ENCODE measurements at regions not wholly inside any gene's neighbourhood (a gene's known extent, or its start where the extent isn't known, plus 50 kb on each side); places are given as distances from the start of the nearest gene placed in this dataset.

DNA sequence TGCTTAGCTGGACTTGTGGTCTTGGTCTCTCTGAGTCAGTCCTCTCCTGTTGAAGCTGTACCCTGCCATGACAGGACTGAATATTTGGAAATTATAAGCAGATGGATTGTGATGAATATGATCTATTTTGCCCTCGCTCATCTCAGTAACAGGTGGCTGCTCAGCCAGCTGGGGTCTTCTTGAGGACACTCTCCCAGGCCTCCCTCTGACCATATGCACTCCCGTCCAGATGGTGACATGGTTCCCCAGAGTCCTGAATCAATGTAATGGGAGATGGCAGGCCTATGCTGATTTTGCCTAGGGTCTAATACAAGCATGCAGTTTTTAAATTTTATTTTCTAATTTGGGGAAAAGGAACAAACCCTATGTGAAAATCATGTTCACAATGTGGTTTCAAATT is 63.1 kb upstream of the TRHDE start:
- ChIA-PET RAD21 (ENCODE audit: low non-redundant PET in 1 of 2, low total read pairs in 2 of 2, uncharacterized antibody in 2 of 2, unreplicated experiment in 2 of 2) (no interaction called here), CTCF (no interaction called here), POLR2A (no interaction called here)
- no peak overlapping the region for H3K27ac ChIP-seq (ENCODE audit: low read depth, low read length)
- no peak for ATAC-seq
- DNase-seq (ENCODE audit: low read depth, low spot score): no peak
- no peaks in the 10 kb centered on the region for H3K4me1 ChIP-seq (ENCODE audit: control insufficient read depth in 1 of 2, insufficient read depth in 2 of 2, low read length in 2 of 2)
- TF ChIP-seq, protein P1, sequence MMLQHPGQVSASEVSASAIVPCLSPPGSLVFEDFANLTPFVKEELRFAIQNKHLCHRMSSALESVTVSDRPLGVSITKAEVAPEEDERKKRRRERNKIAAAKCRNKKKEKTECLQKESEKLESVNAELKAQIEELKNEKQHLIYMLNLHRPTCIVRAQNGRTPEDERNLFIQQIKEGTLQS (IDR thresholded peaks at IDR 0.05): no peak
- TF ChIP-seq CEBPB (IDR thresholded peaks at IDR 0.05; ENCODE audit: low read depth): no peak
- TF ChIP-seq TCF7L2 (IDR thresholded peaks at IDR 0.05; ENCODE audit: borderline replicate concordance, extremely low read depth, insufficient read depth, insufficient read length): no peak
- TF ChIP-seq CBX3 (IDR thresholded peaks at IDR 0.05; ENCODE audit: low read depth): no peak
- no peak for TF ChIP-seq YY1 (IDR thresholded peaks at IDR 0.05; ENCODE audit: extremely low read depth, insufficient replicate concordance, low read depth, low read length)
- TF ChIP-seq, protein P2, sequence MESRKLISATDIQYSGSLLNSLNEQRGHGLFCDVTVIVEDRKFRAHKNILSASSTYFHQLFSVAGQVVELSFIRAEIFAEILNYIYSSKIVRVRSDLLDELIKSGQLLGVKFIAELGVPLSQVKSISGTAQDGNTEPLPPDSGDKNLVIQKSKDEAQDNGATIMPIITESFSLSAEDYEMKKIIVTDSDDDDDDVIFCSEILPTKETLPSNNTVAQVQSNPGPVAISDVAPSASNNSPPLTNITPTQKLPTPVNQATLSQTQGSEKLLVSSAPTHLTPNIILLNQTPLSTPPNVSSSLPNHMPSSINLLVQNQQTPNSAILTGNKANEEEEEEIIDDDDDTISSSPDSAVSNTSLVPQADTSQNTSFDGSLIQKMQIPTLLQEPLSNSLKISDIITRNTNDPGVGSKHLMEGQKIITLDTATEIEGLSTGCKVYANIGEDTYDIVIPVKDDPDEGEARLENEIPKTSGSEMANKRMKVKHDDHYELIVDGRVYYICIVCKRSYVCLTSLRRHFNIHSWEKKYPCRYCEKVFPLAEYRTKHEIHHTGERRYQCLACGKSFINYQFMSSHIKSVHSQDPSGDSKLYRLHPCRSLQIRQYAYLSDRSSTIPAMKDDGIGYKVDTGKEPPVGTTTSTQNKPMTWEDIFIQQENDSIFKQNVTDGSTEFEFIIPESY (IDR thresholded peaks at IDR 0.05; ENCODE audit: extremely low read depth, insufficient replicate concordance, low read length): no peak
- TF ChIP-seq SP1 (IDR thresholded peaks at IDR 0.05; ENCODE audit: low read depth): no peak
- TF ChIP-seq, protein P3, sequence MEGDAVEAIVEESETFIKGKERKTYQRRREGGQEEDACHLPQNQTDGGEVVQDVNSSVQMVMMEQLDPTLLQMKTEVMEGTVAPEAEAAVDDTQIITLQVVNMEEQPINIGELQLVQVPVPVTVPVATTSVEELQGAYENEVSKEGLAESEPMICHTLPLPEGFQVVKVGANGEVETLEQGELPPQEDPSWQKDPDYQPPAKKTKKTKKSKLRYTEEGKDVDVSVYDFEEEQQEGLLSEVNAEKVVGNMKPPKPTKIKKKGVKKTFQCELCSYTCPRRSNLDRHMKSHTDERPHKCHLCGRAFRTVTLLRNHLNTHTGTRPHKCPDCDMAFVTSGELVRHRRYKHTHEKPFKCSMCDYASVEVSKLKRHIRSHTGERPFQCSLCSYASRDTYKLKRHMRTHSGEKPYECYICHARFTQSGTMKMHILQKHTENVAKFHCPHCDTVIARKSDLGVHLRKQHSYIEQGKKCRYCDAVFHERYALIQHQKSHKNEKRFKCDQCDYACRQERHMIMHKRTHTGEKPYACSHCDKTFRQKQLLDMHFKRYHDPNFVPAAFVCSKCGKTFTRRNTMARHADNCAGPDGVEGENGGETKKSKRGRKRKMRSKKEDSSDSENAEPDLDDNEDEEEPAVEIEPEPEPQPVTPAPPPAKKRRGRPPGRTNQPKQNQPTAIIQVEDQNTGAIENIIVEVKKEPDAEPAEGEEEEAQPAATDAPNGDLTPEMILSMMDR (IDR thresholded peaks at IDR 0.05 in 2 of 3, conservative IDR thresholded peaks at IDR 0.05 in 1 of 3; ENCODE audit: borderline replicate concordance in 1 of 3, insufficient read depth in 1 of 3, low read depth in 2 of 3, low read length in 2 of 3): no peak
- TF ChIP-seq POLR2AphosphoS5 (IDR thresholded peaks at IDR 0.05; ENCODE audit: low read depth, low read length): no peak
- no peak for TF ChIP-seq JUND (IDR thresholded peaks at IDR 0.05)
- TF ChIP-seq ELF1 (IDR thresholded peaks at IDR 0.05; ENCODE audit: borderline replicate concordance, low read depth): no peak
- TF ChIP-seq FOSL1 (IDR thresholded peaks at IDR 0.05; ENCODE audit: low read depth): no peak
- TF ChIP-seq, protein P4, sequence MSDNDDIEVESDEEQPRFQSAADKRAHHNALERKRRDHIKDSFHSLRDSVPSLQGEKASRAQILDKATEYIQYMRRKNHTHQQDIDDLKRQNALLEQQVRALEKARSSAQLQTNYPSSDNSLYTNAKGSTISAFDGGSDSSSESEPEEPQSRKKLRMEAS (IDR thresholded peaks at IDR 0.05): no peak
- TF ChIP-seq SIN3A (IDR thresholded peaks at IDR 0.05; ENCODE audit: low read depth): no peak
- no peak for TF ChIP-seq EGR1 (IDR thresholded peaks at IDR 0.05; ENCODE audit: low read depth)
- TF ChIP-seq EZH2 (IDR thresholded peaks at IDR 0.05): no peak
- no peaks in the 10 kb centered on the region for H3K79me2 ChIP-seq (ENCODE audit: insufficient read depth, low read length)
- H2AFZ ChIP-seq (ENCODE audit: low read depth, low read length, poor library complexity, severe bottlenecking): no peak overlapping the region
- BruUV-seq (replicated peaks): no TSS peak
- no peaks in the 10 kb centered on the region for H4K20me1 ChIP-seq (ENCODE audit: insufficient read depth)
- intact Hi-C loops (cut with micrococcal nuclease): no loop called here
- H3K27me3 ChIP-seq (ENCODE audit: insufficient read depth, low read length): no peaks in the 10 kb centered on the region
- no peaks in the 10 kb centered on the region for H3K9me3 ChIP-seq (ENCODE audit: control insufficient read depth in 1 of 2, insufficient read depth in 1 of 2, low read depth in 1 of 2, low read length in 2 of 2)
- H3K36me3 ChIP-seq (ENCODE audit: control insufficient read depth in 1 of 2, insufficient read depth in 2 of 2, low read length in 2 of 2): no peaks in the 10 kb centered on the region
- H3K4me3 ChIP-seq (replicated peaks in 1 of 2; ENCODE audit: low read depth in 1 of 2, low read length in 2 of 2): no peak overlapping the region
- no peak overlapping the region for H3K9ac ChIP-seq (ENCODE audit: low read length)
- H3K4me2 ChIP-seq (ENCODE audit: low read length): no peak overlapping the region
- no peaks in the 10 kb centered on the region for H3K9me2 ChIP-seq (ENCODE audit: insufficient read depth)

Measured in HCT116 (cell line).